Tibial nerve (tissue), 3 donors: ENCODE measurements at regions not wholly inside any gene's neighbourhood (a gene's known extent, or its start where the extent isn't known, plus 50 kb on each side); places are given as distances from the start of the nearest gene placed in this dataset.

Experiments used
- POLR2A ChIP-seq, 2 donors: fragments of 450-650 bp; IDR thresholded peaks; one replicate each; pipeline ENCODE4 v1.6.1; 2017; ENCODE audit warnings: antibody characterized with exemption in 2 of 2, mild to moderate bottlenecking in 2 of 2, moderate library complexity in 2 of 2
- TF ChIP-seq, protein P1 (sequence below), 5 experiments: fragments of 200-600 bp in 3 of 5; fragments of 450-650 bp in 2 of 5; sonication (generic) in 3 of 5; IDR thresholded peaks; one replicate each; pipeline ENCODE4 v1.5.1; 2016 to 2019; ENCODE audit warnings: antibody characterized with exemption in 5 of 5, mild to moderate bottlenecking in 3 of 5, moderate library complexity in 2 of 5

DNA sequence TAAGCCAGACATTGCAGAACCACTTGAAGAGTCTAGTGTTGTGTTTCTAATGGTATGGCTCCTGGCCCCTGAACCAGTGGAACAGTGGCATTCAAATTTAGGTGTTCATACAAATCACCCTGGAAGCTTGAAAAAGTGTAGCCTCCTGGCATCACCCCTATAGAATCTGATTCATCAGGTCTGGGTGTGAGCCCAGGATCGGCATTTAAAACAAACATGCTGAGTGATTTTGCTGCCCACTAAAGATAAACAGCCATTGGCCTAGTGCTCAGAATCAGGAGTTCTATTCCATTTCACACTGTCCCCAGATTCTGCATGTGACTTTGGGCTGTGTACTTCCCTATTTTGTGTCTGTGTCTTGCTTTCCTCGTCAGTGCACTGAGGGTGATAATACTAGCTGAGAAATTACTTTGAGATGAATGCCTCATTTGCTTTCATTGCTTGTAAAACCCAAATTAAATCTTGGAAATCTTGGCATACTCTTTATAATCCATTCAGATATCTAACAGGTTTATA lies 241.5 kb upstream of the CLINT1 start:
- TF ChIP-seq, protein P1, sequence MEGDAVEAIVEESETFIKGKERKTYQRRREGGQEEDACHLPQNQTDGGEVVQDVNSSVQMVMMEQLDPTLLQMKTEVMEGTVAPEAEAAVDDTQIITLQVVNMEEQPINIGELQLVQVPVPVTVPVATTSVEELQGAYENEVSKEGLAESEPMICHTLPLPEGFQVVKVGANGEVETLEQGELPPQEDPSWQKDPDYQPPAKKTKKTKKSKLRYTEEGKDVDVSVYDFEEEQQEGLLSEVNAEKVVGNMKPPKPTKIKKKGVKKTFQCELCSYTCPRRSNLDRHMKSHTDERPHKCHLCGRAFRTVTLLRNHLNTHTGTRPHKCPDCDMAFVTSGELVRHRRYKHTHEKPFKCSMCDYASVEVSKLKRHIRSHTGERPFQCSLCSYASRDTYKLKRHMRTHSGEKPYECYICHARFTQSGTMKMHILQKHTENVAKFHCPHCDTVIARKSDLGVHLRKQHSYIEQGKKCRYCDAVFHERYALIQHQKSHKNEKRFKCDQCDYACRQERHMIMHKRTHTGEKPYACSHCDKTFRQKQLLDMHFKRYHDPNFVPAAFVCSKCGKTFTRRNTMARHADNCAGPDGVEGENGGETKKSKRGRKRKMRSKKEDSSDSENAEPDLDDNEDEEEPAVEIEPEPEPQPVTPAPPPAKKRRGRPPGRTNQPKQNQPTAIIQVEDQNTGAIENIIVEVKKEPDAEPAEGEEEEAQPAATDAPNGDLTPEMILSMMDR (IDR thresholded peaks at IDR 0.05) = no peak
- TF ChIP-seq POLR2A (IDR thresholded peaks at IDR 0.05) = no peak
